H9 (cell line): ENCODE measurements at regions not wholly inside any gene's neighbourhood (a gene's known extent, or its start where the extent isn't known, plus 50 kb on each side); places are given as distances from the start of the nearest gene placed in this dataset.

Experiments
- DNase-seq: peaks from one replicate; pipeline ENCODE4 v3.0.0-alpha.2; 2017
- H2AFZ ChIP-seq: one replicate; pipeline ENCODE4 v1.6.1; 2013; ENCODE audit warnings: mild to moderate bottlenecking, low read length, control low read depth, moderate library complexity
- H2AK5ac ChIP-seq: 2 replicates; pipeline ENCODE4 v1.6.1; 2013; ENCODE audit warnings: low read length, control low read depth, mixed read lengths; ENCODE audit not compliant: insufficient read length
- H2BK120ac ChIP-seq: one replicate; pipeline ENCODE4 v1.6.1; 2013; ENCODE audit warnings: low read depth, mild to moderate bottlenecking, low read length, control low read depth, inconsistent platforms; ENCODE audit not compliant: poor library complexity, severe bottlenecking
- H2BK12ac ChIP-seq: 2 replicates; pipeline ENCODE4 v1.6.1; 2013; ENCODE audit warnings: low read length, control low read depth, mixed read lengths, low read depth; ENCODE audit not compliant: insufficient read length
- H2BK15ac ChIP-seq: 2 replicates; pipeline ENCODE4 v1.6.1; 2013; ENCODE audit warnings: low read depth, low read length, control low read depth
- H2BK20ac ChIP-seq: one replicate; pipeline ENCODE4 v1.6.1; 2013; ENCODE audit warnings: low read depth, mild to moderate bottlenecking, low read length, control low read depth, inconsistent platforms; ENCODE audit not compliant: poor library complexity, severe bottlenecking
- H2BK5ac ChIP-seq: 2 replicates; pipeline ENCODE4 v1.6.1; 2013; ENCODE audit warnings: low read length, control low read depth, mixed read lengths; ENCODE audit not compliant: insufficient read length
- H3K14ac ChIP-seq: 2 replicates; pipeline ENCODE4 v1.6.1; 2013; ENCODE audit warnings: low read length, control low read depth; ENCODE audit not compliant: insufficient read depth
- H3K18ac ChIP-seq: 2 replicates; pipeline ENCODE4 v1.6.1; 2013; ENCODE audit warnings: low read depth, mild to moderate bottlenecking, mixed read lengths, low read length, control low read depth; ENCODE audit not compliant: insufficient read length
- H3K23ac ChIP-seq: 2 replicates; pipeline ENCODE4 v1.6.1; 2013; ENCODE audit warnings: low read length, control low read depth, mixed read lengths, low read depth; ENCODE audit not compliant: insufficient read length
- H3K23me2 ChIP-seq: 2 replicates; pipeline ENCODE4 v1.6.1; 2013; ENCODE audit warnings: low read depth, mild to moderate bottlenecking, mixed read lengths, low read length, control low read depth; ENCODE audit not compliant: insufficient read length, poor library complexity, severe bottlenecking
- H3K27ac ChIP-seq: 2 replicates; pipeline ENCODE4 v1.5.1; 2013; ENCODE audit warnings: low read length, control low read depth, mixed read lengths, low read depth; ENCODE audit not compliant: insufficient read length
- H3K27me3 ChIP-seq: 2 replicates; pipeline ENCODE4 v1.6.1; 2013; ENCODE audit warnings: low read length, control low read depth, inconsistent platforms; ENCODE audit not compliant: insufficient read depth
- H3K4ac ChIP-seq: 2 replicates; pipeline ENCODE4 v1.6.1; 2013; ENCODE audit warnings: low read depth, mild to moderate bottlenecking, control low read depth, inconsistent platforms, low read length, moderate library complexity
- H3K4me1 ChIP-seq: 2 replicates; pipeline ENCODE4 v1.6.1; 2013; ENCODE audit warnings: low read length, control low read depth, inconsistent platforms; ENCODE audit not compliant: insufficient read depth
- H3K4me2 ChIP-seq: 2 replicates; pipeline ENCODE4 v1.6.1; 2013; ENCODE audit warnings: low read length, control low read depth, mixed read lengths; ENCODE audit not compliant: insufficient read length, insufficient read depth
- H3K56ac ChIP-seq: 2 replicates; pipeline ENCODE4 v1.6.1; 2013; ENCODE audit warnings: low read depth, mild to moderate bottlenecking, mixed read lengths, low read length, control low read depth; ENCODE audit not compliant: insufficient read length
- H3K79me1 ChIP-seq: 2 replicates; pipeline ENCODE4 v1.6.1; 2013; ENCODE audit warnings: low read depth, mild to moderate bottlenecking, moderate library complexity, low read length, control low read depth, inconsistent platforms; ENCODE audit not compliant: insufficient read depth, poor library complexity, severe bottlenecking
- H3K79me2 ChIP-seq: 2 replicates; pipeline ENCODE4 v1.6.1; 2013; ENCODE audit warnings: low read length, control low read depth, inconsistent platforms; ENCODE audit not compliant: insufficient read depth
- H3K9ac ChIP-seq: 2 replicates; pipeline ENCODE4 v1.6.1; 2013; ENCODE audit warnings: low read length, control low read depth, mixed read lengths; ENCODE audit not compliant: insufficient read length; ENCODE audit errors: extremely low read depth
- H3K9me3 ChIP-seq: one replicate; pipeline ENCODE4 v1.6.1; 2013; ENCODE audit warnings: low read depth, low read length, inconsistent platforms; ENCODE audit not compliant: control insufficient read depth
- H3T11ph ChIP-seq: one replicate; pipeline ENCODE4 v1.6.1; 2013; ENCODE audit warnings: mild to moderate bottlenecking, low read length, control low read depth, inconsistent platforms
- H4K20me1 ChIP-seq: one replicate; pipeline ENCODE4 v1.6.1; 2013; ENCODE audit not compliant: control insufficient read depth, insufficient read length, insufficient read depth
- H4K5ac ChIP-seq: 2 replicates; pipeline ENCODE4 v1.6.1; 2013; ENCODE audit warnings: low read depth, mild to moderate bottlenecking, mixed read lengths, low read length, control low read depth; ENCODE audit not compliant: insufficient read length
- H4K8ac ChIP-seq: replicated peaks from 2 replicates; pipeline ENCODE4 v1.6.1; 2013; ENCODE audit warnings: low read length, control low read depth, mixed read lengths, low read depth; ENCODE audit not compliant: insufficient read length
- H4K91ac ChIP-seq: 2 replicates; pipeline ENCODE4 v1.6.1; 2013; ENCODE audit warnings: low read depth, mild to moderate bottlenecking, moderate library complexity, mixed read lengths, low read length, control low read depth; ENCODE audit not compliant: insufficient read length
- H3K27ac Mint-ChIP-seq, 3 experiments: 2 replicates in 2 of 3; 3 replicates in 1 of 3; pipeline ENCODE4 v1.8.0; 2020 to 2021; ENCODE audit warnings: mixed read lengths in 3 of 3, mild to moderate bottlenecking in 1 of 3, moderate library complexity in 1 of 3
- H3K27me3 Mint-ChIP-seq: 2 replicates; pipeline ENCODE4 v1.8.0; 2021; ENCODE audit warnings: low read depth, mild to moderate bottlenecking, moderate library complexity, mixed read lengths
- H3K36me3 Mint-ChIP-seq, 3 experiments: 2 replicates in 2 of 3; 3 replicates in 1 of 3; pipeline ENCODE4 v1.8.0; 2020 to 2021; ENCODE audit warnings: low read depth in 3 of 3, mixed read lengths in 3 of 3; ENCODE audit not compliant: insufficient read depth in 1 of 3
- H3K4me1 Mint-ChIP-seq, 2 experiments: 2 replicates each; pipeline ENCODE4 v1.8.0; 2020; ENCODE audit warnings: mixed read lengths in 2 of 2
- H3K4me3 Mint-ChIP-seq, 2 experiments: 2 replicates in 1 of 2; 3 replicates in 1 of 2; pipeline ENCODE4 v1.8.0; 2020 to 2021; ENCODE audit warnings: mild to moderate bottlenecking in 2 of 2, mixed read lengths in 2 of 2, moderate library complexity in 1 of 2
- H3K9me3 Mint-ChIP-seq, 2 experiments: 2 replicates in 1 of 2; 3 replicates in 1 of 2; pipeline ENCODE4 v1.8.0; 2020; ENCODE audit warnings: mild to moderate bottlenecking in 2 of 2, mixed read lengths in 2 of 2, moderate library complexity in 1 of 2
- CTCF ChIP-seq: fragments of 200-600 bp; sonication (generic); conservative IDR thresholded peaks from 3 replicates; pipeline ENCODE4 v1.8.0; 2021; ENCODE audit warnings: antibody characterized with exemption, mild to moderate bottlenecking
- WGBS: extraction: QIAGEN DNeasy Blood & Tissue Kit; methylation state at CpG from one replicate; pipeline ENCODE4 v1.1.7; 2013; ENCODE audit warnings: missing lambda C conversion rate, low lambda C conversion rate, mixed read lengths; ENCODE audit not compliant: insufficient read length; ENCODE audit errors: extremely low coverage; 5-methylcytosine and 5-hydroxymethylcytosine counted together

GRCh38 chr7:119895320-119895719 lies 377.7 kb upstream of the KCND2 start:
- H3K56ac ChIP-seq: no peak overlapping the region
- H2BK5ac ChIP-seq: no peak overlapping the region
- Mint-ChIP-seq H3K4me3 (no peak overlapping the region), H3K36me3 (no peaks in the 10 kb centered on the region; a peak in 2 of 7 replicates), H3K27ac (peak overlapping the region in 1 of 3 experiments; percentile 5; a peak in 1 of 7 replicates), H3K4me1 (no peaks in the 10 kb centered on the region), H3K27me3 (no peaks in the 10 kb centered on the region), H3K9me3 (peaks cover 0 to 3% of the 10 kb centered on the region in 2 experiments; a peak in 2 of 5 replicates)
- H2BK15ac ChIP-seq: no peak overlapping the region
- no peaks in the 10 kb centered on the region for H3K79me2 ChIP-seq
- H3K4ac ChIP-seq: no peak overlapping the region
- no peaks in the 10 kb centered on the region for H3K79me1 ChIP-seq
- no peak overlapping the region for H3K4me2 ChIP-seq
- WGBS: no CpG with 5 or more reads among the region's 1 CpG
- no peak for DNase-seq
- H2BK12ac ChIP-seq: no peak overlapping the region
- H3K18ac ChIP-seq: no peak overlapping the region
- H3K23me2 ChIP-seq: no peaks in the 10 kb centered on the region
- H2BK120ac ChIP-seq: no peak overlapping the region
- H3K14ac ChIP-seq: no peak overlapping the region
- no peaks in the 10 kb centered on the region for H3K4me1 ChIP-seq
- H4K5ac ChIP-seq: no peak overlapping the region
- H3T11ph ChIP-seq: no peak overlapping the region
- no peak overlapping the region for H3K23ac ChIP-seq
- H2BK20ac ChIP-seq: no peak overlapping the region
- H4K91ac ChIP-seq: no peak overlapping the region
- no peak overlapping the region for H4K8ac ChIP-seq
- H2AK5ac ChIP-seq: no peak overlapping the region
- no peaks in the 10 kb centered on the region for H3K9me3 ChIP-seq
- H2AFZ ChIP-seq: no peak overlapping the region
- no peak overlapping the region for H3K27ac ChIP-seq
- no peaks in the 10 kb centered on the region for H4K20me1 ChIP-seq
- no peak for TF ChIP-seq CTCF
- H3K9ac ChIP-seq: no peak overlapping the region
- H3K27me3 ChIP-seq: no peaks in the 10 kb centered on the region
